IMR-90 (cell line): ENCODE measurements at regions not wholly inside any gene's neighbourhood (a gene's known extent, or its start where the extent isn't known, plus 50 kb on each side); places are given as distances from the start of the nearest gene placed in this dataset.
A peak's percentile ranks its signal among the peaks of the same experiment; 100 is the strongest.

ENCODE experiments used
- ATAC-seq: fragments of 200-7000 bp; cut with Tn5 transposase; 2 replicates; pipeline ENCODE4 v1.9.1; 2020; ENCODE audit warnings: low read depth, mild to moderate bottlenecking, moderate library complexity
- BruUV-seq: library from RNA; stranded (reverse); fragments of 400-500 nt; replicated peaks from 2 replicates; lab custom pipeline; 2021; lab: Mats Ljungman, UMichigan
- CTCF ChIA-PET: fragments of 300-600 bp; formaldehyde crosslinking; extraction: SDS; loops from one replicate; lab custom pipeline; 2021; ENCODE audit warnings: antibody characterized with exemption; lab: Yijun Ruan, JAX
- POLR2A ChIA-PET: fragments of 300-600 bp; sonication (Branson Sonifier 250); formaldehyde crosslinking; loops from one replicate; lab custom pipeline; 2022; ENCODE audit warnings: antibody characterized with exemption; ENCODE audit not compliant: unreplicated experiment; lab: Charles Lee
- DNase-seq: peaks from one replicate; pipeline ENCODE4 v3.0.0; 2013
- H2AFZ ChIP-seq: replicated peaks from 2 replicates; pipeline ENCODE3; 2013; ENCODE audit warnings: low read length, mild to moderate bottlenecking; ENCODE audit not compliant: poor library complexity
- H2AK5ac ChIP-seq: 2 replicates; pipeline ENCODE4 v1.6.1; 2013; ENCODE audit warnings: low read depth, low read length, inconsistent platforms
- H2AK9ac ChIP-seq: replicated peaks from 2 replicates; pipeline ENCODE3; 2013; ENCODE audit warnings: mild to moderate bottlenecking, low read depth, low read length, moderate library complexity; ENCODE audit not compliant: poor library complexity
- H2BK120ac ChIP-seq: 2 replicates; pipeline ENCODE4 v1.6.1; 2013; ENCODE audit warnings: low read depth, low read length, inconsistent platforms
- H2BK15ac ChIP-seq: 3 replicates; pipeline ENCODE4 v1.6.1; 2013; ENCODE audit warnings: low read depth, low read length, inconsistent platforms
- H2BK20ac ChIP-seq: 2 replicates; pipeline ENCODE4 v1.6.1; 2013; ENCODE audit warnings: low read depth, mild to moderate bottlenecking, inconsistent platforms, low read length, moderate library complexity
- H2BK5ac ChIP-seq: 2 replicates; pipeline ENCODE4 v1.6.1; 2013; ENCODE audit warnings: mild to moderate bottlenecking, low read depth, low read length, inconsistent platforms; ENCODE audit not compliant: poor library complexity, severe bottlenecking
- H3K14ac ChIP-seq: replicated peaks from 2 replicates; pipeline ENCODE4 v1.6.1; 2013; ENCODE audit warnings: low read depth, low read length, inconsistent platforms
- H3K18ac ChIP-seq: 2 replicates; pipeline ENCODE4 v1.6.1; 2013; ENCODE audit warnings: low read depth, low read length, control low read depth
- H3K23ac ChIP-seq: 2 replicates; pipeline ENCODE4 v1.6.1; 2013; ENCODE audit warnings: low read depth, low read length, inconsistent platforms
- H3K27ac ChIP-seq: 2 replicates; pipeline ENCODE4 v1.5.1; 2013; ENCODE audit warnings: mild to moderate bottlenecking, control low read depth, low read length; ENCODE audit not compliant: insufficient read depth
- H3K27me3 ChIP-seq: 2 replicates; pipeline ENCODE4 v1.6.1; 2013; ENCODE audit warnings: low read length; ENCODE audit not compliant: control insufficient read depth, insufficient read depth
- H3K36me3 ChIP-seq: 2 replicates; pipeline ENCODE4 v1.6.1; 2013; ENCODE audit warnings: low read length, mixed read lengths; ENCODE audit not compliant: control insufficient read depth, insufficient read depth
- H3K4ac ChIP-seq: 2 replicates; pipeline ENCODE4 v1.6.1; 2013; ENCODE audit warnings: low read depth, low read length, inconsistent platforms
- H3K4me1 ChIP-seq: 2 replicates; pipeline ENCODE4 v1.6.1; 2013; ENCODE audit warnings: low read length, mixed read lengths; ENCODE audit not compliant: control insufficient read depth, insufficient read depth
- H3K4me2 ChIP-seq: 2 replicates; pipeline ENCODE4 v1.6.1; 2013; ENCODE audit warnings: low read depth, mild to moderate bottlenecking, control low read depth, low read length, moderate library complexity
- H3K4me3 ChIP-seq: 2 replicates; pipeline ENCODE4 v1.5.1; 2013; ENCODE audit warnings: low read depth, mild to moderate bottlenecking, control low read depth, low read length, moderate library complexity; ENCODE audit not compliant: insufficient read depth
- H3K56ac ChIP-seq: 2 replicates; pipeline ENCODE4 v1.6.1; 2013; ENCODE audit warnings: low read length, inconsistent platforms; ENCODE audit not compliant: insufficient read depth; ENCODE audit errors: extremely low read depth
- H3K79me1 ChIP-seq, 2 experiments: 2 replicates each; pipeline ENCODE4 v1.6.1; 2013; ENCODE audit warnings: low read length in 2 of 2, inconsistent platforms in 1 of 2, low read depth in 1 of 2
- H3K9ac ChIP-seq: 2 replicates; pipeline ENCODE4 v1.6.1; 2013; ENCODE audit warnings: low read depth, low read length, control low read depth
- H3K9me1 ChIP-seq: 2 replicates; pipeline ENCODE4 v1.6.1; 2013; ENCODE audit warnings: low read length, inconsistent platforms; ENCODE audit not compliant: insufficient read depth
- H3K9me3 ChIP-seq: 2 replicates; pipeline ENCODE4 v1.6.1; 2013; ENCODE audit warnings: low read length; ENCODE audit not compliant: control insufficient read depth, insufficient read depth
- H4K20me1 ChIP-seq: 2 replicates; pipeline ENCODE4 v1.6.1; 2013; ENCODE audit warnings: low read length, inconsistent platforms; ENCODE audit not compliant: insufficient read depth
- H4K5ac ChIP-seq: 2 replicates; pipeline ENCODE4 v1.6.1; 2013; ENCODE audit warnings: mild to moderate bottlenecking, low read depth, low read length, control low read depth
- H4K8ac ChIP-seq, 2 experiments: 2 replicates each; pipeline ENCODE4 v1.6.1; 2013; ENCODE audit warnings: low read depth in 2 of 2, low read length in 2 of 2, control low read depth in 1 of 2, inconsistent platforms in 1 of 2
- H4K91ac ChIP-seq: 2 replicates; pipeline ENCODE4 v1.6.1; 2013; ENCODE audit warnings: low read depth, low read length, inconsistent platforms; ENCODE audit not compliant: insufficient read depth
- BHLHE40 ChIP-seq: fragments of 150-350 bp; IDR thresholded peaks from 2 replicates; pipeline ENCODE4 v1.6.1; 2016; ENCODE audit warnings: mild to moderate bottlenecking, low read depth, low read length
- CEBPB ChIP-seq: IDR thresholded peaks from 2 replicates; pipeline ENCODE4 v1.6.1; 2012; ENCODE audit warnings: low read depth, low read length, improper control_type of control experiment
- NFE2L2 ChIP-seq: fragments of 150-350 bp; IDR thresholded peaks from 2 replicates; pipeline ENCODE4 v1.6.1; 2016; ENCODE audit warnings: low read depth, mild to moderate bottlenecking, low read length
- RAD21 ChIP-seq: IDR thresholded peaks from 2 replicates; pipeline ENCODE4 v1.6.1; 2012; ENCODE audit warnings: low read length, improper control_type of control experiment
- RCOR1 ChIP-seq: IDR thresholded peaks from 2 replicates; pipeline ENCODE4 v1.6.1; 2012; ENCODE audit warnings: mild to moderate bottlenecking, low read length, improper control_type of control experiment; ENCODE audit not compliant: insufficient replicate concordance
- RFX5 ChIP-seq: IDR thresholded peaks from 2 replicates; pipeline ENCODE4 v1.8.0; 2012; ENCODE audit warnings: low read depth, mild to moderate bottlenecking, low read length, moderate library complexity
- SMC3 ChIP-seq: fragments of 150-350 bp; IDR thresholded peaks from 2 replicates; pipeline ENCODE4 v1.6.1; 2016; ENCODE audit warnings: low read depth, mild to moderate bottlenecking, antibody characterized with exemption, low read length, moderate library complexity
- USF2 ChIP-seq: fragments of 150-350 bp; IDR thresholded peaks from 2 replicates; pipeline ENCODE4 v1.6.1; 2017; ENCODE audit warnings: mild to moderate bottlenecking, antibody characterized with exemption, low read length, low read depth
- WGBS, 2 experiments: methylation state at CpG; one replicate each; pipeline versions ENCODE4 v1.1.5 to v1.1.7; 2013; ENCODE audit warnings: missing lambda C conversion rate in 2 of 2; ENCODE audit not compliant: insufficient read length in 1 of 2; ENCODE audit errors: extremely low coverage in 2 of 2; 5-methylcytosine and 5-hydroxymethylcytosine counted together
- dilution Hi-C: fragments of 300-500 bp; cut with HindIII; formaldehyde crosslinking; loops from one replicate; pipeline ENCODE4 v1.14.3; 2018; ENCODE audit warnings: low sequenced_read_pairs; ENCODE audit not compliant: unreplicated experiment
- in situ Hi-C: fragments of 300-500 bp; cut with MboI; formaldehyde crosslinking; loops from 3 replicates; pipeline ENCODE4 v1.14.3; 2019; ENCODE audit warnings: low sequenced_read_pairs, inconsistent platforms, mixed read lengths
- intact Hi-C: fragments of 100-400 bp; cut with micrococcal nuclease; formaldehyde crosslinking; loops from 2 replicates; pipeline ENCODE4 v1.10.0; 2022
- TF ChIP-seq, protein P1 (sequence below): conservative IDR thresholded peaks from 2 replicates; pipeline ENCODE4 v1.5.1; 2012; ENCODE audit warnings: mild to moderate bottlenecking, low read depth, low read length, improper control_type of control experiment

- TF ChIP-seq RCOR1 (no peak), RAD21 (no peak)
These were observed 202.5 kb downstream of the GLI2 start (continued) for GRCh38 chr2:120938045-120938771.

GRCh38 chr2:120939595-120940318 is 204.1 kb downstream of the GLI2 start:
- Histone ChIP-seq H3K23ac (peak overlapping the region; percentile 99), H4K20me1 (peaks cover 19% of the 10 kb centered on the region), H3K4me2 (peak overlapping the region; percentile 5; the same call in 1 of the 2 replicates), H2AFZ (no peak overlapping the region), H2AK9ac (peak overlapping the region; percentile 75), H3K56ac (peak overlapping the region; percentile 73; the same call in 1 of the 2 replicates), H4K5ac (no peak overlapping the region; the same call in 1 of the 2 replicates), H3K27ac (peak overlapping the region; percentile 35; the same call in 1 of the 2 replicates), H3K4me1 (peaks cover 62% of the 10 kb centered on the region), H3K4me3 (no peak overlapping the region), H3K9ac (no peak overlapping the region), H3K27me3 (no peaks in the 10 kb centered on the region), H3K9me3 (no peaks in the 10 kb centered on the region), H4K91ac (peak overlapping the region; percentile 98), H2BK20ac (peak overlapping the region; percentile 98), H4K8ac (peak overlapping the region; percentile 63 to 90; a peak in 3 of 4 replicates), H3K36me3 (peaks cover 11% of the 10 kb centered on the region), H3K79me1 (peaks cover 56 to 94% of the 10 kb centered on the region in 2 experiments), H2BK15ac (peak overlapping the region; percentile 94; the same call in 2 of the 3 replicates), H3K18ac (peak overlapping the region; percentile 89; the same call in 1 of the 2 replicates), H3K14ac (peak overlapping the region; percentile 96), H3K4ac (peak overlapping the region; percentile 98), H3K9me1 (peaks cover 54% of the 10 kb centered on the region), H2AK5ac (peak overlapping the region; percentile 96; the same call in 1 of the 2 replicates), H2BK5ac (peak overlapping the region; percentile 96), H2BK120ac (peak overlapping the region; percentile 99)
- ATAC-seq (peak; percentile 15; the same call in 1 of the 2 replicates), DNase-seq (peak; percentile 95)
- CTCF ChIA-PET, result no interaction called here
- intact Hi-C loops (loop anchor here (5.0 to 10.0 kb wide), 4 partner anchors 72 to 245 kb away; partner anchors contain the start of gene GLI2), dilution Hi-C loops (no loop called here), in situ Hi-C loops (no loop called here)
- no CpG with 5 or more reads among the region's 9 CpGs for WGBS, 2 experiments
- BruUV-seq, result no TSS peak
- POLR2A ChIA-PET, result no interaction called here
- TF ChIP-seq BHLHE40, result peak; percentile 52; the same call in 1 of the 2 replicates
- no peak for TF ChIP-seq USF2
- TF ChIP-seq, protein P1, sequence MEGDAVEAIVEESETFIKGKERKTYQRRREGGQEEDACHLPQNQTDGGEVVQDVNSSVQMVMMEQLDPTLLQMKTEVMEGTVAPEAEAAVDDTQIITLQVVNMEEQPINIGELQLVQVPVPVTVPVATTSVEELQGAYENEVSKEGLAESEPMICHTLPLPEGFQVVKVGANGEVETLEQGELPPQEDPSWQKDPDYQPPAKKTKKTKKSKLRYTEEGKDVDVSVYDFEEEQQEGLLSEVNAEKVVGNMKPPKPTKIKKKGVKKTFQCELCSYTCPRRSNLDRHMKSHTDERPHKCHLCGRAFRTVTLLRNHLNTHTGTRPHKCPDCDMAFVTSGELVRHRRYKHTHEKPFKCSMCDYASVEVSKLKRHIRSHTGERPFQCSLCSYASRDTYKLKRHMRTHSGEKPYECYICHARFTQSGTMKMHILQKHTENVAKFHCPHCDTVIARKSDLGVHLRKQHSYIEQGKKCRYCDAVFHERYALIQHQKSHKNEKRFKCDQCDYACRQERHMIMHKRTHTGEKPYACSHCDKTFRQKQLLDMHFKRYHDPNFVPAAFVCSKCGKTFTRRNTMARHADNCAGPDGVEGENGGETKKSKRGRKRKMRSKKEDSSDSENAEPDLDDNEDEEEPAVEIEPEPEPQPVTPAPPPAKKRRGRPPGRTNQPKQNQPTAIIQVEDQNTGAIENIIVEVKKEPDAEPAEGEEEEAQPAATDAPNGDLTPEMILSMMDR, result no peak
- TF ChIP-seq CEBPB, result peak; percentile 77
- peak; percentile 18; the same call in 1 of the 2 replicates for TF ChIP-seq RAD21
- no peak for TF ChIP-seq SMC3
- no peak for TF ChIP-seq RFX5
- peak; percentile 97 for TF ChIP-seq NFE2L2
